ENCODE measurements at regions not wholly inside any gene's neighbourhood (a gene's known extent, or its start where the extent isn't known, plus 50 kb on each side); places are given as distances from the start of the nearest gene placed in this dataset.

- no peak for TF ChIP-seq TSHZ2 (CRISPR knock-in tag; IDR thresholded peaks at IDR 0.05)
- no peak for TF ChIP-seq ISL1 (CRISPR knock-in tag; IDR thresholded peaks at IDR 0.05)
- no peak for TF ChIP-seq TOX (CRISPR knock-in tag; IDR thresholded peaks at IDR 0.05; ENCODE audit: borderline replicate concordance)
- no peak for TF ChIP-seq ZFP30 (CRISPR knock-in tag; IDR thresholded peaks at IDR 0.05)
- no peak for TF ChIP-seq ZNF8 (CRISPR knock-in tag; IDR thresholded peaks at IDR 0.05)
- no peak for TF ChIP-seq OSR1 (CRISPR knock-in tag; IDR thresholded peaks at IDR 0.05)
- TF ChIP-seq PATZ1 (CRISPR knock-in tag; IDR thresholded peaks at IDR 0.05; ENCODE audit: borderline replicate concordance) = no peak
- TF ChIP-seq SNAI2 (CRISPR knock-in tag; IDR thresholded peaks at IDR 0.05) = no peak
- TF ChIP-seq PPARA (CRISPR knock-in tag; IDR thresholded peaks at IDR 0.05; ENCODE audit: borderline replicate concordance) = no peak
- TF ChIP-seq ZFP3 (CRISPR knock-in tag; IDR thresholded peaks at IDR 0.05) = no peak
- TF ChIP-seq CSRNP3 (CRISPR knock-in tag; IDR thresholded peaks at IDR 0.05) = no peak
- TF ChIP-seq CREB5 (CRISPR knock-in tag; IDR thresholded peaks at IDR 0.05; ENCODE audit: low read depth) = no peak
- TF ChIP-seq ZNF70 (CRISPR knock-in tag; IDR thresholded peaks at IDR 0.05) = no peak
Observed at GRCh38 chr13:109652531-109652930, 133.9 kb downstream of the IRS2 start.
